ENCODE measurements at regions not wholly inside any gene's neighbourhood (a gene's known extent, or its start where the extent isn't known, plus 50 kb on each side); places are given as distances from the start of the nearest gene placed in this dataset.
A peak's percentile ranks its signal among the peaks of the same experiment; 100 is the strongest.
"Not testable (repeated sequence)": the region's sequence is repeated elsewhere in the genome, so short reads cannot be mapped to it uniquely, and the experiment has no call there.

GRCh38 chr11:67768001-67768730 lies 93.7 kb upstream of the ALDH3B2 start:
- DNase-seq, result not testable (repeated sequence)

- DNase-seq, result not testable (repeated sequence)
Measured at GRCh38 chr11:67761211-67761610, 86.8 kb upstream of the ALDH3B2 start.

- DNase-seq, result not testable (repeated sequence)
Measured at GRCh38 chr11:67759321-67759720, 84.9 kb upstream of the ALDH3B2 start.

- DNase-seq, result not testable (repeated sequence)
Measured at GRCh38 chr11:67758467-67758866, 84.0 kb upstream of the ALDH3B2 start.

GRCh38 chr11:67758009-67758408 lies 83.6 kb upstream of the ALDH3B2 start:
- DNase-seq, result not testable (repeated sequence)

- DNase-seq, result not testable (repeated sequence)
Measured at GRCh38 chr11:67753820-67754219, 79.4 kb upstream of the ALDH3B2 start.

GRCh38 chr11:67745181-67745726 lies 70.8 kb upstream of the ALDH3B2 start:
- DNase-seq, result no peak

GRCh38 chr11:67744231-67744630 lies 69.8 kb upstream of the ALDH3B2 start:
- DNase-seq, result not testable (repeated sequence)

- DNase-seq, result not testable (repeated sequence)
Measured at GRCh38 chr11:67738231-67738630, 63.8 kb upstream of the ALDH3B2 start.

GRCh38 chr11:67737562-67738080 lies 63.2 kb upstream of the ALDH3B2 start:
- not testable (repeated sequence) for DNase-seq

- peak; percentile 13 to 70 (median 55) for DNase-seq
Measured at GRCh38 chr11:67732045-67732787, 57.8 kb upstream of the ALDH3B2 start.

- no peak for DNase-seq
Measured at GRCh38 chr11:67731583-67731982, 57.2 kb upstream of the ALDH3B2 start.

GRCh38 chr11:67728163-67728571 lies 53.7 kb upstream of the ALDH3B2 start:
- not testable (repeated sequence) for DNase-seq

GRCh38 chr11:67727066-67728040 lies 52.9 kb upstream of the ALDH3B2 start:
- not testable (repeated sequence) for DNase-seq

Measured in stimulated activated naive CD4-positive, alpha-beta T cell (primary cell).